Vagina (tissue), 2 donors: ENCODE measurements at regions not wholly inside any gene's neighbourhood (a gene's known extent, or its start where the extent isn't known, plus 50 kb on each side); places are given as distances from the start of the nearest gene placed in this dataset.

Experiments
- CTCF ChIP-seq, 3 experiments: fragments of 450-650 bp in 2 of 3; fragments of 200-600 bp in 1 of 3; sonication (generic) in 1 of 3; IDR thresholded peaks; one replicate each; pipeline ENCODE4 v1.5.1; 2017 to 2019; ENCODE audit warnings: antibody characterized with exemption in 3 of 3, mild to moderate bottlenecking in 2 of 3, moderate library complexity in 2 of 3
- POLR2A ChIP-seq, 2 donors: fragments of 450-650 bp; IDR thresholded peaks; one replicate each; pipeline ENCODE4 v1.6.1; 2017; ENCODE audit warnings: antibody characterized with exemption in 2 of 2, mild to moderate bottlenecking in 2 of 2, moderate library complexity in 2 of 2
- POLR2AphosphoS5 ChIP-seq, 2 donors: sonication (generic); formaldehyde crosslinking; IDR thresholded peaks; one replicate each; pipeline ENCODE4 v1.9.0; 2017; ENCODE audit warnings: antibody characterized with exemption in 2 of 2, mild to moderate bottlenecking in 2 of 2, low read depth in 1 of 2; ENCODE audit not compliant: insufficient read depth in 1 of 2

GRCh38 chr4:81592701-81593100, 121.0 kb upstream of the RASGEF1B start:
- TF ChIP-seq CTCF (IDR thresholded peaks at IDR 0.05) (no peak), POLR2AphosphoS5 (IDR thresholded peaks at IDR 0.05; ENCODE audit: insufficient read depth in 1 of 2, low read depth in 1 of 2) (no peak), POLR2A (IDR thresholded peaks at IDR 0.05) (no peak)
